ENCODE measurements at regions not wholly inside any gene's neighbourhood (a gene's known extent, or its start where the extent isn't known, plus 50 kb on each side); places are given as distances from the start of the nearest gene placed in this dataset.

DNA sequence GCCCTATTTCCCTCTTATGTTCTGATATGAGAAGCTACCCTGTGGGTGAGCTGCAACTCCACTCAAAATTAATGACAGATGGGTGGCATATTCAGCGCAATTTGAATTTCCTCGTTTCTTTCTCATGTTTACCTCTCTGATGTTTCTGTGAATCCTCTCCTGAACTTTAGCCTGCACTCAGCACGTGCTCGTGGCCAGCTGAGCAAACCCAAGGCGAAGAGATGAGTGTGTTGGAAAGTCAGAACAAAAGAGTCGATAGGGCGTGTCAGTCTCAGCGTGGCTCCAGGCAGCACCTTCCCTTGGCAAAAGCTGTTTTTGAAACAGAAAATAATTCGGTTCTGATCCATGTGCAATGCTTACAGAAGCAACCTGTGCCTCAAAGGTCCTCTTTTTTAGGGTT is 226.1 kb upstream of the GMDS start:
- DNase-seq (ENCODE audit: insufficient read length, low spot score), result no peak
- no peak for FAIRE-seq

DNA sequence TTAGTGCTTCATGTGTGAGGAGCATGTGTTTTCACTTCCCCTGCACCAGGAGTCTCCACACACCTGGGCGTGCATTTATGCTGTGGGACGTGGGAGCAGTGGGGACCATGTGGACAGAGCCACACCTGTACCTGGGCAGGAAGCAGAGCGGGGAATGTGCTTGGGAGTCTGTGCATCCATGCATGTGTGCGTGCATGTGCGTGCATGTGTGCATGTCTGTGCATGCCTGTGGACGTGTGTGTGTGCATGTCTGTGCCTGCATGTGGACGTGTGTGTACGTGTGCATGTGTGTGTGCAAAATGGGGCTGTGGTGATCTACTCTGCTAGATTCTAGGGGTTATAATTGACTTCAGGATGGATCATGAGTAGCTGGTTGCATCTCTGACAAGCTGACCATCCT is 224.0 kb upstream of the GMDS start:
- DNase-seq (ENCODE audit: insufficient read length, low spot score) (no peak), FAIRE-seq (peak; percentile 64)

DNA sequence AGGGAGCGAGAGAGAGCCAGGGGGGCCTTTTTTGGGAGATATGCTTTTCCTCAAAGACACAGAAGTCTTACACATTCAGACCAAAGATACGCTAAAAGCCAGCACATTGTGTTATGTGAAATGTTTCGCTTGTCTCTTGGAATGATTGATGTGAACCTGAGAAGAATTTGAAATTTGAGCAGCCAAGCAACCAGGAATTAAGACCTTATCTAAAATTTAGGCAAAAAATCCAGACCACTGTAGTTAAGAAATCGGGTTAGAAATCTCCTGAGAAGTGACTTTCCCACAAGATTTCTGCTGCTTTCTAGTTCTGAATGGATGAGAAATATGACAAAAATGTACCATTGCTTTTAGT is 223.2 kb upstream of the GMDS start:
- no peak for DNase-seq (ENCODE audit: insufficient read length, low spot score)

DNA sequence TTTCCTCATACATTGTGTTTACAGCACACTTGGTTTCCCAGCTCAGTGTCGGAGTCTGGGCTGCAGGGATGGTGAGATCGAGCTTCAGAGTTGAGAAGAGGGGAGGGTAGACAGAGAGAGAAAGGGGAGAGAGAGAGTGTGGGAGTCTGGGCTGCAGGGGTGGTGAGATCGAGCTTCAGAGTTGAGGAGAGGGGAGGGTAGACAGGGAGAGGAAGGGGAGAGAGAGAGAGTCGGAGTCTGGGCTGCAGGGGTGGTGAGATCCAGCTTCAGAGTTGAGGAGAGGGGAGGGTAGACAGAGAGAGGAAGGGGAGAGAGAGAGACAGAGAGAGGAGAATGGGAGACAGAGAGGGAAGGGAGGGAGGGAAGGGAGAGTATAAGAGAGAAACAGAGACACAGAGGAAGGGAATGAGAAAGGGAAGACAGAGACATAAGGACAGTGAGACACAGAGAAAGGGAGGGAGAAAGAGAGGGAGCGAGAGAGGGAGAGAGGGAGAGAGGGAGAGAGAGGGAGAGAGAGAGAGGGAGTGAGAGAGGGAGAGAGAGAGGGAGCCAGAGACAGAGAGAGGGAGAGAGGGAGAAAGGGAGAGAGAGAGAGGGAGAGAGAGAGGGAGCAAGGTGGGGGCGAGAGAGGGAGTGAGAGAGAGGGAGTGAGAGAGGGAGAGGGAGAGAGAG is 222.7 kb upstream of the GMDS start:
- FAIRE-seq, result no peak
- DNase-seq (ENCODE audit: insufficient read length, low spot score), result no peak

More for the DNA sequence above, 223.2 kb upstream of the GMDS start:
- no peak for FAIRE-seq

DNA sequence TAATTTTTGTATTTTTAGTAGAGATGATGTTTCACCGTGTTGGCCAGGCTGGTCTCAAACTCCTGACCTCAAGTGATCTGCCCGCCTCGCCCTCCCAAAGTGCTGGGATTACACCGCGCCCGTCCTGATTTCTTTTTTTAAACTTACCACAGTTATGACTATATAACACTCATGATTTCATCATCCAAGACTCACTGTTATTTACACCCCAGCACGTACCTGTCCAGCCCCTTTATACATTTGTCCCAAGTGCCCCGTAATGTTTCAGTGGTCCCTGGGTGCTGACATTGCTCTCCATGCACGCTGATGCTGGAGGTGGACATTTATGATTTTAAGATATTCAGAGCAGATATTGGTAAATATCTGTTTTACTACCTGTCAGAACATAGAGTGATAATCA is 219.9 kb upstream of the GMDS start:
- FAIRE-seq (no peak), DNase-seq (ENCODE audit: insufficient read length, low spot score) (no peak)

DNA sequence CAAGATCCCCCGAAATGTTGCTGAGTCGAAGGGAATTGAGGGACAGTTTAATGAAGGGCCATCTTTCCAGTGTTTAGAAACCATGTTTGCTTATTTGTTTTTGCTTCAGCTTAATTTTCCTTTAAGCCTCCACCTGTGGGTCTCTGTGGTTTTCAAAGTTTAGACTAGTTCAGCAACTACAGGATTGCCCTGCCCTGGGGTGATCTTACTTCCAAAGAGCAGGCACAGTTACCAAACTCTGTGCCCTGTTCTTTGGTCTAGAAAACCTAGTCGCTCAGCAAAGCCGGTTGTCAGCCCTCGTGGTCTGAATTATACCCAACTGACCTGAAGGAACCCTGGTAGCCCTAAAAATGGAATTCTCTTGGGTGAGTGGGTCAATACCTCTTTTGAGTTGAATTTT is 219.2 kb upstream of the GMDS start:
- DNase-seq (ENCODE audit: insufficient read length, low spot score), result no peak
- FAIRE-seq, result no peak

DNA sequence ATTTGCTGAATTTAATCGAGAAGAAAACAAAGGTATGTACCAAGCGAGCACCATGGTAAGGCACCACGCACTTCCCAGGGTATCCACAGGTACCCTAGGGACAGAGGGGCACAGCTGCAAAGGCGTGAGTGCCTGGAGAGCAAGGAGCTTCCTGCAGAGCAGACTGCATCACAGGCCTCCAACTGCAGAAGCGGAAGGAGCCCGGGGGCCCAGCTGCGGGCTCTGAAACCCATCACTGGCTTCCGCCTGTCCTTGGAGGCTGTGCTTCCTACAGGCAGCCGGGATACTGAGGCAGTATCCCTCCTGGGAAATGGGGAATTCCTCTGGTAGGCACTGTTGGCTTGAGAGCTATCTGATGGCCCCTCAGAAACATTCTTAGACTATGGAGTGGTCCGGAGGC is 217.4 kb upstream of the GMDS start:
- FAIRE-seq (no peak), DNase-seq (ENCODE audit: insufficient read length, low spot score) (no peak)

DNA sequence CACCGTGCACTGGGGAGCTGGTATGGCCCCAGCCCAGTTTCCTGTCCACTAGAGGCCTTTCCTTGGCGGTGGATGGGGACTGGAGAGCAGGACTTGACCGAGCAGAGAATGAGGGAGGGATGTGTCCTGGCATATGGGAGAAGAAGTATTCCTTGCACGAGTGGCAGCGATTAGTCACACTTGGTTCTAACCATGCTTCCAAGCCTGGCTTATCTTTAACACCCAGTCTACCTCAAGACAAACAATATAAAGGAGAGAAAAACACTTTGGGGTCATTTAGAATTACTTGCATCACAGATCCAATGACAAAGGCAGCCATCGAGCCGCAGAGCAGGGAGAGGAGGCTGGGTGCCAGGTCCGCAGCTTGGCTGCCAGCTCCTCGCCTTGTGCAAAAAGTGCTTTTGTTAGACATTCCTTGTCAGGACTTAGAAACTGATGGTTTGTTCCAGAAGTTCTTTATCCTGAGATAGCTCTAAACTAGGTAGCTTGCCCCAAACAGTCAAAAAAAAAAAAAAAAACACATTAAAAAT is 214.9 kb upstream of the GMDS start:
- FAIRE-seq, result no peak

DNA sequence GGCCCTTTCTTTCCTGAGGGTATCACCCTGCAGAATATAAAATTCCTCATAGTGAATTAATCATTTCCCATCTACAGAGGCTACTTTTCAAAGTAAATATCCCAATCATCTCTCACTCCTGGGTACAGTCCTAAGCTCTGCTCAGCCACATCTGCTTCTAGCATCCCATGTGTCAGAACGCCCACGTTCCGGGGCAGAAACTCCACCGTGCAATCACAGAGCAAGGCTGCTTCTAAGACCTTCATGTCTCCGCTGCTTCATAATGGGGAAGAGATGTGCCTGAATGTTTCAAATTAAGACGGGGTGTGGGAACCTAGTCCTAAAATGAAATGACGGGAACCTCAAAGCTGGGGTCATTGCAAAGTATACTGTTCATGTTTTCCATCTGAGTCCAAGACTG is 208.8 kb upstream of the GMDS start:
- DNase-seq (ENCODE audit: insufficient read length, low spot score) (no peak), FAIRE-seq (no peak)

More for the DNA sequence above, 214.9 kb upstream of the GMDS start:
- DNase-seq (ENCODE audit: insufficient read length, low spot score), result no peak

DNA sequence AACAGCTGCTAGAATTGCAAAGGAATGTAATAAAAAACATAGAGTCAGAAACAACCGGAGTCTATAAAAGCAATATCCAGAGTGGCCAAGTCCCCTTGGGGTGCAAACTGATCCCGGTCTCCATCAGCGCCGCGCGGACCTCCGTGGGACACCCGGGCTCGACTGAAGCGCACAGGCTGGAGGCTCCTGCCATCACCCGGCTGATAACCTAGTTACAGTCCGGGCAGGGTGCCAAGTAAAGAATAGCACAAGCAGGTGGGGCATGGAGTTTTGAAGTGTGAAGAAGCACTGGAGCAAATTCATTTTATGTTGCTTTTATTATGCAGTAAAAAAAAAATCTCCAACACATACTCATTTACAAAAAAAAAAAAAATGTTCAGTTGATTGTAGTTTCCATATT is 205.1 kb upstream of the GMDS start:
- FAIRE-seq, result no peak
- DNase-seq (ENCODE audit: insufficient read length, low spot score), result no peak

DNA sequence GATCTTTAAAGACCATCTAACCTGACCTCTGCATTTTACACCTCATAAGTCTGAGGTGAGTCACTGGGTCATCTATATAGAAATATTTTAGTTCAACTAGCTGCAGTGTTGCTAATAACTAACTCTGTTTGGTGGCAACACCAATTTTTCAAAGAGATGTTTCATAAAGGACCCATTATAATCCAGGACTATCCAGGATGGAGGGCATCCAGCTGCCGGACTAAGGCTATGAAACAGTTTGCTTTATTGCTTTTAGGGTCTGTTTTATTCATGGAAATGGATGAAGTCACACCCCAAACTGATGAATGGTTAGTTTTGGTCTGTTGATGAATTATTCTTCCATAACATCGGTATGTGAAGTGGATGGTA is 204.2 kb upstream of the GMDS start:
- no peak for FAIRE-seq
- DNase-seq (ENCODE audit: insufficient read length, low spot score), result no peak

DNA sequence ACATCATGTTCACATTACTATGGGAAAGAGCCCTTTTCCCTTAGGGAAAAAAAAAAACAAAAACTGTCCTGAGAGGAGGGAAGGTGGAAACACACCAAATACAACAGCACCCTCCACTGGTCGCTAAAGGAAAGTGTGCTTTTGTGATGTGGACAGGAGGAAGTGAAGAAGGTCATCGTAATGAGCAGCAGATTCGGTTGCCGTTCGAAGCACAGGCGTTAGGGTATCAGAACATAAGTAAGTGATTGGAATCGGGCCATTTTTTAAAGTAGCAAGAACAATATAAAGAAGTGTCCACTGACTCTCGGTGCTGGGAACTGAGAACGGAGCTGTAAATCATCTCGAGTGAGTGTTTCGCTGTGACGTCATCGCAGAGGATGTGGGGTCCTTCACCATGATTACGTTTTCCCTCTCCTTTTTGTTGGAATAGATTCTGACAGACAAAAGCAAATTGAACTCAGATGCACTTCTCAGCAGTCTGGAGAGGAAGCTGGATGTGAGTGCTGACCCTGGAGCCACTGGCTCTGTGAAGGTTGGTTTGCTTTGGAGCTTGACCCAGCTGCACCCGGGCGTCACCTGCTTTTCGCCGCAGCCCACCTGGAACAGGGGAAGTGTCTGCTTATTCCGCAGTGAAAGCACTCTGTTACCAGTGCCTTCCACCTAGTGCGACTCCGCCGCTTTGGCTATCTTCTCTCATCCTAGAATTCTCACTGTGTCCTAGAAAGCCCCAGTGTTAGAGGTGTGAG is 203.6 kb upstream of the GMDS start:
- DNase-seq (ENCODE audit: insufficient read length, low spot score) (peak; percentile 74), FAIRE-seq (peak; percentile 9)

DNA sequence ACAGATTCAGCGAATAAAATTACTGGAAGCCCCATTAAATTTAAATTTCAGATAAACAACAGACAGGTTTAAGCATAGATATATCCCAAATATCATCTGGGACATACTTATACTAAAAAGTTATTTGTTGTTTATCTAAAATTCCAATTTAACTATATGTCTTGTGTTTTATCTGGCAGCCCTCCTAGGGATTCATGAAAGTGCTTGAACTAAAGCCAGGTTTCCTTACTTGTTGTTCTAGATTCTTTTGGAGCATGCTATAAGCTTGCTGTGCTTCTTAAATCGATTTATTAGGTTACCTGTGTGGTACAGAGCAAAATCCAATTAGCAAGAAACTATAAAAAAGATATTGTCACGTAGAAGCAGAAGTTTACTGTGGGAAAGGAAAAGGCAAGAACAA is 202.5 kb upstream of the GMDS start:
- FAIRE-seq (no peak), DNase-seq (ENCODE audit: insufficient read length, low spot score) (no peak)

DNA sequence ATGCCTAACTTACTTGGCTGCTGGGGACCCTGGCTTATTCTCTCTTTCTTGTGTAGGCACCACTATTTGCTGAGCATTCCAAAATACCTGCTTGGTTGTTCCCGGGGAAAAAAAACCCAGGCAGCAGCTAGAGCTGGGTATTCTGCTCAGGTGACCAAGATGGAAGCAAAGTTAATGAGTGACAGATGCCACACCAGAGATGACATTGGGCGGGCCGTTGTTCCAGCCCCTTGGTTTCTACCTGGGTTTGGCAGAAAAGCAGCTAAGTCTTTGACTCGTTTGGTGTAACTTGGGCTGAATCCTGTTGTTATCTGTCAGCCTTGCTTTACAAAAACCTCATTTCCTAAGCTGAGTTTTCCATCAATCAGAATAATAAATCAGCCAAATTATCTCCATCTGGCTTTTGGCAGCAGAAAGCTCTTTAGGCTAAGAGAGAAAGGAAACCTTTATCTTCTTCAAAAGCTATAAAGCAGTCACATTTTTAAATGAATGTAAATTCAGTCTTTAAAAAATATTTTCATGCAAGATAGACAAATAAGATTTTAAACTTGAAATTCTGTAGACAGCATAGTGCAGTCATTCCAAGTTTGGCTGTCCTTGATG is 202.0 kb upstream of the GMDS start:
- no peak for DNase-seq (ENCODE audit: insufficient read length, low spot score)
- no peak for FAIRE-seq

DNA sequence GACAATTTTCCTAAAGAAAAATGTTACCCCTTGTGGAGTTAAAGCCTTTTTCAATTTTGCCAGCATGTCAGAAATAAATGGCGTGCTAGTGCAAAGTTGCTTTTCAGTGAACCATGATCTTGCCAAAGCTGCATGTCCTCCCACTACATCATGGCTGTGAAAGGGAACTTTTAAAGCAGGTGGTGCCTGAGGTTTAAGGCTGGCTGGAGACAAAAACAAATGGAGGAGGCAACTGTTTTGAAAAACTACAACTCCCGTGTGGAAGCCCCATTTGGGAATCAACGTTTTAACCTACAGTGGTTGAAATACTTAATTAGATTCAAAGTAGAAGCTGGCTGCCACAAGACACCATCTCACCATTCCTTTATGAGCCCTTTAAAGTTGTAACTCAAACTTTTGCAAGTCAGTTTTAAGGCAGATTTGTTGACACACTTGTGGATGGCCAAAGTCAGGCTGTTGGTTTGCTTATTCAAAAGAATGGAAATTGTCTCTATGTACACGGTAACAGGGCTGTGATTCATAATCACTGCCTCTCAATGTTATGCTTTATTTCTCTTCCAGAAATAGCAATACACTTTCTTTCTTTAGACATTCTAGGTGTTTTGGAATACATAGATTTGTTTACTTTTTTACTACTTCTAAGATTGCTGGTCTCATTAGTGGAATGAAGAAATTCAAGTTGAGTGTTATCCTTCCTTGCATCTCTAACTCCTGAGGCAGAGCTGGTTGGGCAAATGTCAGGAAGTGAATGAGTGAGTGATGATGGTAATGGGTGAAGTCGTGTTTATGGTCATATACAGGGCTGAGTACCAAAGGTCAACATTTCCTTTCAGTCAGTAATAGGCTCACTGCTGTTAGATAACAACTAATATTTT is 196.4 kb upstream of the GMDS start:
- no peak for FAIRE-seq
- DNase-seq (ENCODE audit: insufficient read length, low spot score), result no peak

DNA sequence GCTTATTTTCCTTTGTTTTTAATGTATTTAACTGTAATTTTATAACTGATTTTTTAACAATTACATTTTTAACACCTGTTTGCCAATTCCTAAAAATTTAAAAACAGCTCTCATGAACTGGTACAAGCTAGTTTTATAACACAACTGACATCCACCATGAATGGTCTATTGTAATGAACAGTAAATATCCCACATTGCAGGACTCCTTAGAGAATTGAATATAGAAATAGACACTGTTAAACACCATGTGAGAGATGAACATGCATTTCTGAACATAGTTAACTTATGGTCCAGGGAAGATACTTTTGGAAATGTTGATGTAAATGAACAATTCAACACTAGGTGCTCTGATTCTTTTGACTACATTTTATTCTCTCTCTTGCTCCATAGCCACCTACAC is 195.1 kb upstream of the GMDS start:
- DNase-seq (ENCODE audit: insufficient read length, low spot score) (no peak), FAIRE-seq (no peak)

DNA sequence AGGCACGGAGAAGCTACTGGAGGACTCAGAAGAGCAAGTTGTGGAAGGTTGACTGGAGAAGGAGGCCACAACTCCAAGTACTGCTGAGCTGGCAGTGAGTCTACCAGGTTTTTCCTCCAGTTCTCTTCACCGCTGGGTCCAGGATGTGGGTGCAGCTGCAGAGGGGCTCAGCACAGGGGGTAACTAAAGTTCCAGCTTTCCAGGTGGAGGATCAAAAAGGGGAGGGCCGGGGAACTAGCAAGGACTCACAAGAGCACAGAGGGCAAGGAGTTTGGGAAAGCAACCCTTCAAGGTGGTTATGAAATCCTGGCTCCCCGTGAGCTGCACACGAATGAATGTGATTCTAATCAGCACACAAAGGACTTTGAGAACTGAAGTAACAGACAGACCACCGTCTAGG is 194.2 kb upstream of the GMDS start:
- FAIRE-seq (no peak), DNase-seq (ENCODE audit: insufficient read length, low spot score) (no peak)

DNA sequence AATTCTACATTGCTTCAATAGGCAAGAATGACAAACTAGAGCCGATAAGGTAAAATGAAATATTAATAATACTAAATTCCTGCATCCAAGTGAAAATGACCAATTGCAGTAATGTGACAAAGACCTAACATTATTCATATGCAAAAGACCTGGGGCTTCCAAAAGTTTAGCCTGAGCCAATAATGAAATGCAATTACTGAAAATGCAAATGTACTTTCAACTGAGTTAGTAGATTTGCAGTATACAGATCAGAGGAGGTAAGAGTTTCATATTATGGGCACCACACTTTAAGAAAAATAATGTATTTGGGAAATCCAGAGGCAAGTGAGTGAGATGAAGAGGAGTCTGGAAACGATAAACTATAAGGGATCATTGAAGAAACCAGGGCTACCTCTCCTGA is 193.7 kb upstream of the GMDS start:
- FAIRE-seq (no peak), DNase-seq (ENCODE audit: insufficient read length, low spot score) (no peak)

DNA sequence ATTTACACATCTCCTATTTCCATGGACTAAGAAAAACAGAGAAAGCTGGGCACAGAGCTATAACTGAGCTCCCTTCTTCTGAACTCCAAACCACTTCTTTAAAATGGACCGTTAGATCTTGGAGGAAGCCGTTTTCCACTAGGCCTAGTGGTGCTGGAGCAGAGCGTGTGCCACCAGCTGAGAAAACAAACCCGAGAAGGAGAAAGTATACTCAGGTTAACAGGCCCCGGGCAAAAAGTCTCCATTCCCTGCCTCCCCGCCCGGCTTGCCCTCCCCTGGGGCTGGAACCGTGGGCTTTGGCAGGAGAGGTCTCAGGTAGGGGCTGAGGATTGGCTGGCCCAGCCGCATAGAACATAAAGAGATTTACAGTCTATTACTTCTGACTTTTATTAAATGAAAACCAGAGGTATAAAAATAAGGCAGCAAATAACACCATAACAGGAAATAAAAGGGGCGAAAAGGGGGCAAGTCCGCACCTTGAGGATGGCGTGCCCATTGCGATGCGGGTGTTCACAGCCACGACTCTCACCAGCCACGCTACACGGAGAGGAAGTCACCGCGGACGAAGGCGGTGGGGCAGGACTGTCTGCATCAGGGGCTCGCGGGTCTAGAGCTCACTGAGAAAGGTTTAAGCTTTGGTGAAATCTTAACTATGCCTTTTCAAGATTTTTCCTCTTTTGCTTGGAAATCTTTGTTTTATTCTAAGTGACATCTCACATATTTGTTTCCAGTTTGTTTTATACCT is 191.2 kb upstream of the GMDS start:
- DNase-seq (ENCODE audit: insufficient read length, low spot score), result no peak
- FAIRE-seq, result no peak

DNA sequence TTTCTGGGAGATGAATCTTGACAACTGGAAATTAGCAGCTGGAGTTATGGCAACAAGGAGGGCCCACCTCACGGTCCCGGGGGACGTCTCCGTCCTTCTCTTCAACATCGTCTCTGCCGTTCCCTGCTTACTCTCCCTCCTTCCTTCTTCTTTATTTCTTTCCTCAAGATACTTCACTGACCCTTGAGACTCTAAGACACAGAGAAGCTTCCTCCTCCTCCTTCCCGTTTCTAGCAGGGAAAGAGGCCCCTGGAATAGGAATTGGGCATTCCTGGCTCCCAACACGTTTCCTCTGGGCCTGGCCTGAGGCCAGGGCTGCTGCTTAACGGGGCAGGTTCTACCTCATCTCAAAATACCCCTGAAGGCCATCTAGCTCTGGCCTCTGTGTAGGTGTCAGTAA is 189.9 kb upstream of the GMDS start:
- DNase-seq (ENCODE audit: insufficient read length, low spot score) (no peak), FAIRE-seq (no peak)
